Fibroblast of pulmonary artery (primary cell): ENCODE measurements at regions not wholly inside any gene's neighbourhood (a gene's known extent, or its start where the extent isn't known, plus 50 kb on each side); places are given as distances from the start of the nearest gene placed in this dataset.

ENCODE experiments used
- DNase-seq: peaks from one replicate; pipeline ENCODE4 v3.0.0-alpha.2; 2010; ENCODE audit warnings: low read depth
- H3K4me3 ChIP-seq: replicated peaks from 2 replicates; pipeline ENCODE4 v1.5.1; 2011; ENCODE audit warnings: low read depth, mild to moderate bottlenecking, control low read depth, low read length, moderate library complexity
- CTCF ChIP-seq: IDR thresholded peaks from 2 replicates; pipeline ENCODE4 v1.5.1; 2011; ENCODE audit warnings: mild to moderate bottlenecking, control low read depth, low read length, inconsistent platforms; ENCODE audit errors: missing control alignments

- H3K4me3 ChIP-seq, result no peak overlapping the region
- no peak for TF ChIP-seq CTCF
- no peak for DNase-seq
Measured at GRCh38 chr13:38415233-38415632, 65.6 kb downstream of the UFM1 start.

GRCh38 chr13:38417241-38417640 is 67.6 kb downstream of the UFM1 start:
- H3K4me3 ChIP-seq, result no peak overlapping the region
- DNase-seq, result no peak
- no peak for TF ChIP-seq CTCF

- peak; percentile 28 for DNase-seq
- TF ChIP-seq CTCF, result peak; percentile 35
- no peak overlapping the region for H3K4me3 ChIP-seq
Measured at GRCh38 chr13:38417727-38418126, 68.1 kb downstream of the UFM1 start.

- no peak overlapping the region for H3K4me3 ChIP-seq
- TF ChIP-seq CTCF, result no peak
- DNase-seq, result peak; percentile 30
Measured at GRCh38 chr13:38418286-38418685, 68.6 kb downstream of the UFM1 start.

- H3K4me3 ChIP-seq, result no peak overlapping the region
- TF ChIP-seq CTCF, result no peak
Measured at GRCh38 chr13:38419312-38419873, 69.7 kb downstream of the UFM1 start.

GRCh38 chr13:38421590-38422560 is 72.2 kb downstream of the UFM1 start:
- no peak for TF ChIP-seq CTCF
- DNase-seq, result peak; percentile 83
- no peak overlapping the region for H3K4me3 ChIP-seq

More at GRCh38 chr13:38419312-38419873, 69.7 kb downstream of the UFM1 start:
- DNase-seq, result no peak

GRCh38 chr13:38429916-38430315 is 80.3 kb downstream of the UFM1 start:
- TF ChIP-seq CTCF, result no peak
- no peak for DNase-seq
- no peak overlapping the region for H3K4me3 ChIP-seq
